HPDE6-E6E7 (cell line): ENCODE measurements at regions not wholly inside any gene's neighbourhood (a gene's known extent, or its start where the extent isn't known, plus 50 kb on each side); places are given as distances from the start of the nearest gene placed in this dataset.
"Not testable (repeated sequence)": the region's sequence is repeated elsewhere in the genome, so short reads cannot be mapped to it uniquely, and the experiment has no call there.

Source experiments
- DNase-seq: peaks from one replicate; pipeline ENCODE4 v3.0.0; 2011; ENCODE audit warnings: missing footprints; ENCODE audit errors: extremely low spot score

DNA sequence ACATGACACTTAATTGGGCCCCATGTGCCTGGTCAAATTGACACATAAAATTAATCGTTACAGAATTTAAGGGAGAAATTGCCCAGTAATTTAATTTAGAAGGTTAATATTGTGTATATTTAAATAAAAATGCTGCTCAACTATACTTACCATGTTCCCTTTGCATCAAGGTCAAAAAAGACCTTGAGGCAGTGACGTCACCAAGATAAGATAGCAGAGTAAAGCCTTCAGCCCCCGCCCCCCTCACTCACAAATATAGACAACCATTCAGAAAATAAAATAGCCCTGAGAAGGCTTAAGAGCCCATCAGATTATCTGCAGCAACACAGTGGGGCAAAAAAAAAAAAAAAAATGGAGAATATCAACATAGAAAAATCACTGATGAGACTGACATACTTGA, 785.7 kb downstream of the CCDC85A start:
- DNase-seq, result no peak

DNA sequence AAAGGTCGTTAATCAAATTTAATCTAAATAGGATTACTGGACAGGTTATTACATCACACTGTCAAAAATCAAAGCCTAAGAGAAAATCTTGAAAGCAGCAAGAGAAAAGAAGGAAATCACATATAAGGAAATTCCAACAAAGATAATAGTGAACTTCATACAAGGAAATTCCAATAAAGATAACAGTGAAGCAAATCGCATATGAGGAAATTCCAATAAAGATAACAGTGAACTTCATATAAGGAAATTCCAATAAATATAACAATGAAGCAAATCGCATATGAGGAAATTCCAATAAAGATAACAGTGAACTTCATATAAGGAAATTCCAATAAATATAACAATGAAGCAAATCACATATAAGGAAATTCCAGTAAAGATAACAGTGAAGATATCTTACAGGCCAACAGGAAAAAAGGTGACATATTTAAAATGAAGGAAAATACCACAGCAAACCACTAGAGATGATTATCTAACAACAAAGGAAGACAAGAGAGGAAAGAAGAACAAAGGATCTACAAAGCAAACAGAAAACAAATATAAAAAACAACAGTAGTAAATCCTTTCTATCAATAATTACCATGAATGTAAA, 787.7 kb downstream of the CCDC85A start:
- no peak for DNase-seq

DNA sequence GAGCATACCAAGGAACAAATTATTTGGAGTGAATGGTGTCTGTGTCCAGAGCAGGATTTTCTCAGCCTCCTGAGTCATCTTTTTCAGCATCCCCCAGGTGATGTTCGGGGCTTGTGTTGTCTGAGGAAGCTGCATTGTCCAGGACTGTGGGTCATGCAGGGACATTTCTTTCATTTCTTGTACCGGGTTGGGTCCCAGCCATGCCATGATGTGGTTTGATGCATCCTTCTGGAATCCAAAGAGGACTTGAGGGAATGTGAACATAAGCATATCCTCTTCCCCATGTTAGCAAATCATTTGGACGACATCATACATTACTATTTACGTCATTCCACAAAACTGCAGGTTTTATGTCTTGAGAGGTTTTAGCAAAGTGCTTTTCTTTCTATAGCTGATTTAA, 797.8 kb downstream of the CCDC85A start:
- DNase-seq, result no peak

DNA sequence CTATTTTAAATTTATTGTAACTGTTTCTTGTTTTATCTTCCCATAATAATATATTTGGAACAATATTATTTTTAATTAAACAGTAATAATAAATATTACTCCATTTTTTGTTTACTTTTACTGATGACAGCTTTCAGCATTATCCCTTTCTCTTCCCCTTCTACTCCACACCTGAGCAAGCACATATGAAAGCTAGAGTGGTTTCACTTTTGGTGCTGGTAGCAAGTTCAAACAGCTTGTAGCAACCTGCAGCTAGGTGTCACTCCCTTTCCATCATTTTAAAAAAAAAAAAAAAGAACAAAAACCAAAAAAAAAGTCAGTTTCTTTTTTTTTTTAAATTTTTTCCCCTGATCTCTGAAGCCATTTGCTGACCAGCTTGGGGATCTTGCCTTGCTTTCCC, 801.8 kb downstream of the CCDC85A start:
- DNase-seq, result peak; percentile 34

DNA sequence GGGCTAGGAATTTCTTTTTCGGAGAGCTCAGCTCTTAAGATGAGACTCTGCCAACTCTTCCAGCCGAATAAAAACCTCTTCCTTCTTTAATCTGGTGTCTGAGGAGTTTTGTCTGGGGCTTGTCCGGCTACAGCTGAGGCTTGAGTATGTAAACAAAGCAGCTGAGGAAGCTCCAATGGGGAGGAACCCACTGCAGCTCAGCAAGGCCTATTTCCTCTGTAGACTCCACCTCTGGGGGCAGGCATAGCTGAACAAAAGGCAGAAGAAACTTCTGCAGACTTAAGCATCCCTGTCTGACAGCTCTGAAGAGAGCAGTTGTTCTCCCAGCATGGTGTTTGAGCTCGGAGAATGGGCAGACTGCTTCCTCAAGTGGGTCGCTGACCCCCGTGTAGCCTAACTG, 838.7 kb downstream of the CCDC85A start:
- DNase-seq, result no peak

DNA sequence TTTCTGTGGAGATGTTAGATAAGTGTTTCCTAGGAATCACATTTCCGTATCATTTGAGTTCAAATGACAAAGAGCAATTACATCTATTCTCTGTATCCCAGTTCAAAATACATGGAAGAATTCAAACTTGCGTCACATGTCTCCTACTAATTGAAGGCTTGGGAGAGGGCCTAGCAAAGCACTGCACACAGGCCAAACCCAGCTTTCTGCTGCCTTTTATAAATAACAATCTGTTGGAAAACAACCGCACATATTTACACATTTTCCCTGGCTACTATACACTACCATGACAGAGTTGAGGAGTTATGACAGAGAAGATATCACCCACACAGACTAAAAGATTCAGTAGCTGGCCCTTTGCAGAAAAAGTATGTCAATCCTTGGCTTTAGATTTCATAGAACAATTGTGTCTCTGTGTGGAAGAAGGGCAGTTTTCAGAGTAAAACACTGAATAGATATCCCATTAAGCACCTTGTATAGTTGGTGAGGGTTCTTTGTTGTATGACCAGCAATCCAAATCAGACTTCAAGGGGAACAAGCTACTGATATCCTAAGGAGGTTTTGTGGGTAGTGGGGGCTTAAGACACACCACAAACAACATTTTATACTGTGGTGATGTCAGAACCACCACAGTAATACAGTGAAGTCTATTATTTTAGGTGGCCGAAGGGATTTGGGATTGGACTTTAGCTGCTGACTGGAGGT, 861.3 kb downstream of the CCDC85A start:
- no peak for DNase-seq

DNA sequence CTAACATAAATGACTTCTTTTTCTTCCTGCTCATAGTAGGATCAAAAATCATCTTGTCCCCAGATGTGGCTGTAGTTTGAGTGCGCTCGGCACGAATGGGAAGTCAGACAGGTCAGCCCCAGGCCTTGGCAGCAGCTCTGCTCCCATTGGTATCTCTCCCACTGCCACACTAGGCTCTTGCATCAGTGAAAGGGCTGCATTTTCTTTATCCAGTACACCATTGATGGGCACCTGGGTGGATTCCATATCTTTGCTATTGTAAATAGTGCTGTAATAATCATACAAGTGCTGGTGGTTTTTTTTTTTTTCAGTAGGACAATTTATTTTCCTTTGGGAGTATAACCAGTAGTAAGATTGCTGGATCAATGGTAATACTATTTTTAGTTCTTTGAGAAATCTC, 865.5 kb downstream of the CCDC85A start:
- no peak for DNase-seq

DNA sequence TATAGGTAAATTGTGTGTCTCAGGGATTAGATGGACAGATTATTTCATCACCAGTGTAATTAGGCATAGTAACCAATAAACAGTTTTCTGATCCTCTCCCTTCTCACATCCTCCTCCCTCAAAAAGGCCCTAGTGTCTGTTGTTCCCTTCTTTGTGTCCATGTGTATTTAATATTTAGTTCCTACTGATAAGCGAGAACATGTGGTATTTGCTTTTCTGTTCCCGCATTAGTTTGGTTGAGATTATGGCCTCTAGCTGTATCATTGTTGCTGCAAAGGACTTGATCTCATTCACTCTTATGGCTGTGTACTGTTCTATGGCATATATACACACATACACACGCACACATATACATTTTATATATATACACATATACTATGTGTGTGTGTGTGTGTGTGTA, 866.2 kb downstream of the CCDC85A start:
- DNase-seq, result no peak

DNA sequence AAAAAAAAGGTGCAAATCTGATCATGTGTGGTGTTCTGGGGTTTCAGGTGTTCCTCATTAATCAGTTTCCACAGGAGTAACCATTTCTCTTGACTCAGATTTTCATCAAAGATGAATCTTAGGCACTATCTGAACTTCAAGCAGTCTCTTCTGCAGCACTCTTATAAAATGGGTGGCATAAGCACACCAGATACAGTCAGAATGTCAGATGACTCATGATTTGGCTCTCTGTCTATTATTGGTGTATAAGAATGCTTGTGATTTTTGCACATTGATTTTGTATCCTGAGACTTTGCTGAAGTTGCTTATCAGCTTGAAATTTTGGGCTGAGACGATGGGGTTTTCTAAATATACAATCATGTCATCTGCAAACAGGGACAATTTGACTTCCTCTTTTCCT, 882.5 kb downstream of the CCDC85A start:
- not testable (repeated sequence) for DNase-seq

DNA sequence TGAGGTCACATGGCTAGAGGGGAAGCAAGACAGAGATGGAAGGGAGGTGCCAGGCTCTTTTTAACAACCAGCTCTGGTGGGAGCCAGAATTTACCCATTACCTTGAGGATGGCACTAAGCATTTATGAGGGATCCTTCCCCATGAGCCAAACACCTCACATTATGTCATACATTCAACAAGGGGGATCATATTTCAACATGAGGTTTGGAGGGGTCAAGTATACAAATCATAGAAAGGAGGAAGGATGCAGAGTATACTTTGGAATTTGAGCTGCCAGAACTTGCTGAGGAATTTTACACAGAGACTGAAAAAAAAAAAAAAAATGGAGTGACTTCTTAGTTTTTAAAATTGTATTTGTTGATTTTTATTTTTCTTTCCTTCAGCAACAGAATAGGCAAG, 891.4 kb downstream of the CCDC85A start:
- peak; percentile 14 for DNase-seq

DNA sequence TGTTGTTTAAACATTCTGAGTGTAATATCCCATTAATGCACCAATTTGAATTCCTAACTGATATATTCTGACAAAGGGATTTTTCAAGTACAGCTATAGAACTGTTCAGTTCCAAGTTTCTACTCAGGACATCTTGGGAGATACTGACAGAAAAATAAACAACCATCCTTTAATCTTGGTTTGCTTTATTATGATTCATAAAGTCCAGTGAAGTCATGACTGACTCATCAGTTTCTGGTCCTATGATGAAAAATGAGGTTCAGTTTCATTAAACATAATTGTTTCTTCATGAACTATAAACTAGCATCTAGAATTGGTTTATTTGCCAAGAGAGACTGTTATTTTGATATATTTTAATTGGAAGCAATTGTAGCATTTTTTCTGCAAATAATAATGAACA, 896.2 kb downstream of the CCDC85A start:
- DNase-seq, result peak; percentile 14

DNA sequence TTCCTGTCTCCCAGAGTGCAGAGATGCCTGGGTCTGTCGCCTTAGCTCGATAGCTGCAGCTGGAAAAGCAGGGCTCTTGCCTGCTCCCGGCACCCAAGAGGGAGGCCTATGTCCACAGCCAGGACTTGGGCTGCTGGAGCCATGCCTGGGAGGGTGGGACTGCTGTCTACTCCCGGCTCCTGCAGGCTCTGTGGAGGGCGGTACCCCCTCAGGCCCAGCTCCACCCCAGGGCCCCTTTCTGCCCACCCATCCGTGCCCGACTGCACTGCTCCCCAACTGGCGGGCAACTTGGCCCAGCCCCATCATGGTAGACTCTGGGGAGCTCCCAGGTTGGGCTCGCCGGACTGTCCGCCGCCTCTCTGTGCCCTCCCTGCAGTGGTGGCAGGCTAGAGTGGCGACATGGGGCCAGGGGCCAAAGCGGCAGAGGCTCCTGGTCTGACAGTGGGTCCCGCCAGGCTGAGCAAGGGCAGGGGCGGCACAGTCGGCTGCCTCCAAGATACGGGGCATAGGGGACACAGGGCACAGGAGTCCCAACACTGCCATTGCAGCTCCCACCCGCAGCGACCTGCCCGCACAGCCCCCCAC, 901.0 kb downstream of the CCDC85A start:
- no peak for DNase-seq

DNA sequence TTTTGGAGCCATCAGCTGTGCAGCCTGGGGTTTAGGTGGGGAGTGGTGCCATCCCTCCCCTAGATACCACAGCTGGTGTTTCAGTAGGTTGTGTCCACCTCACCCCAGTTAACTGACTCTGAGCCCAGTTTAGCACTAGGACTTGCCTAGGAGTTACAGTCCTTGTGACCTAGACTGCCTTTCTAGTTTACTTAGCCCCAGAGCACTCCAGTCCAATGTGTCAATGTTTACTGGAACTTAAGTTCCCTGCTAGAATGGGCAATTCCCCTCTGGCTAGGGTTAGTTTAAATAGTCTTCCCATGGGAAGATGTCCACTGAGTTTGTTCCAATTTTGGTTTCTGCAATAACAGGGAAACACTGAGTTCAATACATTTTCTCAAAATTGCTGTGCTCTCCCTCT, 909.2 kb downstream of the CCDC85A start:
- DNase-seq, result no peak

DNA sequence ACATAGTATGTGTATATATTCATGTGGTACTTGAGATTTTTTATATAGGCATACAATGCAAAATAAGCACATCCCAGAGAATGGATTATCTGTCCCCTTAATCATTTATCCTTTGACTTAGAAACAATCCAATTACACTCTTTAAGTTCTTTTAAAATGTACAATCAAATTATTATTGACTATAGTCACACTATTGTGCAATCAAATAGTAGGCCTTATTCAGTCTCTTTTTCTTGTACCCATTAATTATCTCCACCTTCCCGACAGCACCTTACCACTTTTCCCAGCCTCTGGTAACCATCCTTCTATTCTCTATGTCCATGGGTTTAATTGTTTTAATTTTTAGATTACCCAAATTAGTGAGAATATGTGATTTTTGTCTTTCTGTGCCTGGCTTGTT, 914.1 kb downstream of the CCDC85A start:
- no peak for DNase-seq

DNA sequence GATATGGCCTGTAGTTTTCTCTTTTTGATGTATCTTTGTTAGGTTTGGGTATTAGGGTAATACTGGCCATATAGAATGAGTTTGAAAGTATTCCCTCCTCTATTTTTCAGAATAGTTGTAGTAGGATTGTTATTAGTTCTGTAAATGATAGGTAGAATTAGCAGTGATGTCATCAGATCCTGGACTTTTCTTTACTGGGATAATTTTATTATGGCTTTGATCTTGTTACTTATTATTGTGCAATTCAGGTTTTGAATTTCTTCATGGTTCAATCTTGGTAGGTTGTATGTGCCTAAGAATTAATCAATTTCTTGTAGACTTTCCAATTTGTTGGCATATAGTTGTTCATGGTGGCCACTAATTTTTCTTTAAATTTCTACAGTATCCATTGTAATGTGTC, 916.6 kb downstream of the CCDC85A start:
- DNase-seq, result no peak

DNA sequence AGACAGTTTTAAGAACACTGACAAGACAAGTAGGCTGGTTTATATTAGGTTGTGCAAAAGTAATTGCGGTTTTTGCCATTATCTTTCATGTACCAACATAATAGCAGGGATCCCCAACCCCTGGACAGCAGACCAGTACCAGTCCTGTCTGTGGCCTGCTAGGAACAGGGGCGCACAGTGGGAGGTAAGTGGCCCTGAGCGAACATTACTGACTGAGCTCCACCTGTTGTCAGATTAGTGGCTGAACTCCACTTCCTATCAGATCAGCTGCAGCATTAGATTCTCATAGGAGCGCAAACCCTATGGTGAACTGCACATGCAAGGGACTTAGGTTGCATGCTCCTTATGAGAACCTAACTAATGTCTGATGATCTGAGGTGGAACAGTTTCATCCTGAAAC, 921.9 kb downstream of the CCDC85A start:
- DNase-seq, result no peak

DNA sequence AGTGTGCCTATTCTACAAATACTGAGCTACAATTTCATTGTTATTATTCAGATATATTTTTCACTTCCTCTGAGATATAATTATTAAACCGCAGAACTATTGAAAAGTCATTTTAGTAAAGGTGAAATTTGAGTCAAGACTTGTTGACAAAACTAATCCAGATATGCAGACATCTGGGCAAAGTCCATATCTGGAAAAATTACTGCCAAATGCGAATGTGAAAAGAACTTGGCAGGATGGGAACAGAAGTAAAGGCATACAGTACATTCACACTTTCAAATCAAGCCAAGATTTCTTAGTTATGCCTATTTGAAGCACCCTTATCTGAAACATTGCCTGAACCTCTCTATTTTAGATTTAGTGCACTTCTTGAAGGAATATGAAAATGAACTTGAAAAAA, 923.6 kb downstream of the CCDC85A start:
- DNase-seq, result no peak

DNA sequence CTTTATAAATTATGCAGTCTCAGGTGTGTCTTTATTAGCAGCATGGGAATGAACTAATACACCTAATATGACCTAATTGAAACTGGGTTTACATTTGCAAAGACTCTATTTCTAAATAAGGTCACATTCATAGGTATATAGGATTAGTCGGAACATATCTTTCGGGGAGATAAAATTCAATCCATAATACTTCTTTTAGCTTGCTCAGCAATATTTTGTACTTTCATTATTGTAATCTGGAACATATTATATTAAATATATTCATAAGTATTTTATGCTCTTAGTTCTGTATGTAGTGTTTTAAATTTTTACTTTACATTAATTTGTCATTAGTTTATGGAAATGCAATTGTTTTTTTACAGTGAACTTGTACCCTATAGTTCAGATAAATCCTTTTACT, 927.7 kb downstream of the CCDC85A start:
- DNase-seq, result no peak

DNA sequence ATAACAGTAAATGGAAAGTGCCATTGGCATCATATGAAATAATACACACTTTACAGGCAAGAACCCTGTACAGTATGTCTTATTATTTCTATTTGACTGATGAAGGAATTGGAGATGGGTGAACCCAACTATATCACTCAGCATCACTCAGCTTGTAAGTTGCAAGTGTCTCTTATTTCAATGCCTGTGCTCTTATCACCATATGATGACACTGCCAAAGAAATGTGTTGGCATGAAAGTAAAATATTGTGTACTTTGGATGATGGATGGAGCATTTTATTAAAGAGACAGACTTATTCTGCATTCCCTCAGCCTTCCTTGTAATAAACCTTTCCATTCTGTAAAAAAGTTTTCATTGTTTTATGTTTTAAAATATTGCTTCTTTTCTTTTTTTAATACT, 927.5 kb upstream of the VRK2 start:
- no peak for DNase-seq

DNA sequence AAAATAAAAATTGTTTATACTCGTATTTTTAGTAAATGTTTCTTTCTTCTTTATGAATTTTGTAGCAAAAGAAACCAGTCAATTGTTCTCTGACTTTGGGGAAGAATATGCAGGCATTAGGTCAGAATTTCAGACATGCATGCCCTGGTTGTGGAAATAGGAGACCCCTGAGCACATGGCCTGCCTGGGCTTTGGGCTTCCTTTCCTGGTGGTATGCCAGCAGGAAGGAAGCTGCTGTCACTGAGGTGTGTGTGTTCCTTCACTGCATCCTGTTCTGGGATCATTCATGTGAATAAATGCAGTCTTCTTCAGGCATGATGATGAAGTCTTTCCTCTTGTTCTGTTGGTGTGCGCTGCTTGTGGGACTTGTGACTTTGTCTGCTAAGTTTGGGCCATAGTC, 920.2 kb upstream of the VRK2 start:
- no peak for DNase-seq

DNA sequence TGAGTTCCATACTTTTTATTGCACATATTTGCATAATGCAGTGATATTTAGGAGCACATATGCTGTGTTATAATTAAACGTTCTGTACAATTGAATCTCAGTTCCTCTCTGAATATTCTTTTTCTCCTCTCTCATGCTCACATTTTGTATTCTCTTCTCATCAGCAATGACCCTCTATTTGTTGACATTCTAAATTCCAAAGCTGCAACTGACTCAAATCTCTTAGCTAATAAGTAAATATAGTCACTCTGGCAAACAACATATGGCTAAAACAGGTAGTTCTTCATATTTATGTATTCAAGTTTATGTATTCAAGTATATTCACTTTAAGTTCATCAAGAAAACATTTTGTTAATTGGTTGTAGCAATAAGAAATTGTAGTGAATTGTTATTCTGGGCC, 907.4 kb upstream of the VRK2 start:
- no peak for DNase-seq

DNA sequence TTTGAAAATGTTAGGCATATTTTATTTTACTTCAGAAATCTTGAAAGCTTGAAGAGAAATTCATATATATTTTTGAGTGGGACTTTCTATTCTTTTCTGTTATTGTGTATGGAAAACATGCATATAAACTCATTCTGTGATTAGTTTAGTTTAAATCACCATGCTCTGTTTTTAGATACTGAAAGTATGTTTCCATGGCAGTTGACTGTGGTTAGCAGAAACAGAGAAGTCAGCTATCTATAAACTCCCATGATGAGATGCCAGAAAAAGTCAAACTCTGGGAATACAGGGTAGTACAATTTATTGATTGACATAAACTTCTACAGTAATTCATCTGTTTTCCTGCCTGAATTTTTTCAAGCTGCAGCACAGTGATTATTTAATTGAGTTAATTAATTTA, 905.3 kb upstream of the VRK2 start:
- no peak for DNase-seq

DNA sequence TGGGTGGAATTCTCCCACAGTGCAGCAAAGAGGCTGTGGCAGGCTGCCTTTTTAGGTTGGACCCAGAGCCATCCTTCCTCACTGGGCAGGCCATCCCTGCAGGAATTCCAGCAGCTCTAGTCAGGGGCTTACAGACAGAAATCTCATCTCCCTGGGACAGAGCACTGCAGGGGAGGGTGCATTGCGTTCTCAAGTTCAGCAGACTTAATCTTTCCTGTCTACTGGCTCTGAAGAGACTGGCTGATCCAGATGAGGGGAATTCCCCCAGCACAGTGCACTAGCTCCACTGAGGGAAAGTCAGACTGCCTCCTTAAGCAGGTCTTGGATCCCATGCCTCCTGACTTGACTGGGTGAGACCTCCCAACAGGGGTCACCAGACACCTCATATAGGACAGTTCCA, 899.7 kb upstream of the VRK2 start:
- no peak for DNase-seq
